Activated CD8-positive, alpha-beta memory T cell treated with anti-CD3 and anti-CD28 coated beads, Interleukin-2, amount 50 U/mL, for 1 hour (primary cell): ENCODE measurements at regions not wholly inside any gene's neighbourhood (a gene's known extent, or its start where the extent isn't known, plus 50 kb on each side); places are given as distances from the start of the nearest gene placed in this dataset.

Experiments
- DNase-seq: peaks from one replicate; pipeline ENCODE4 v3.0.0-alpha.2; 2020; ENCODE audit errors: extremely low read depth

- no peak for DNase-seq
Measured at GRCh38 chr9:124179196-124180071, 78.3 kb upstream of the NEK6 start.

- no peak for DNase-seq
Measured at GRCh38 chr9:124180557-124180956, 77.2 kb upstream of the NEK6 start.

- DNase-seq, result no peak
Measured at GRCh38 chr9:124182741-124183140, 75.0 kb upstream of the NEK6 start.

GRCh38 chr9:124183772-124184171 is 74.0 kb upstream of the NEK6 start:
- DNase-seq, result no peak

- no peak for DNase-seq
Measured at GRCh38 chr9:124185413-124185812, 72.3 kb upstream of the NEK6 start.

- DNase-seq, result no peak
Measured at GRCh38 chr9:124187311-124187710, 70.4 kb upstream of the NEK6 start.

- no peak for DNase-seq
Measured at GRCh38 chr9:124188331-124189110, 69.2 kb upstream of the NEK6 start.

GRCh38 chr9:124190761-124191160 is 67.0 kb upstream of the NEK6 start:
- no peak for DNase-seq

GRCh38 chr9:124191691-124192395 is 65.9 kb upstream of the NEK6 start:
- no peak for DNase-seq

- DNase-seq, result no peak
Measured at GRCh38 chr9:124196814-124197176, 61.0 kb upstream of the NEK6 start.

- no peak for DNase-seq
Measured at GRCh38 chr9:124197177-124198095, 60.3 kb upstream of the NEK6 start.

- no peak for DNase-seq
Measured at GRCh38 chr9:124198331-124198730, 59.4 kb upstream of the NEK6 start.

- DNase-seq, result no peak
Measured at GRCh38 chr9:124198948-124199347, 58.8 kb upstream of the NEK6 start.

- no peak for DNase-seq
Measured at GRCh38 chr9:124199474-124199873, 58.3 kb upstream of the NEK6 start.

GRCh38 chr9:124202447-124202971 is 55.2 kb upstream of the NEK6 start:
- DNase-seq, result no peak

GRCh38 chr9:124205686-124206352 is 51.9 kb upstream of the NEK6 start:
- DNase-seq, result no peak

- DNase-seq, result no peak
Measured at GRCh38 chr9:124206391-124206790, 51.4 kb upstream of the NEK6 start.
